GM19463 (cell line): ENCODE measurements at regions not wholly inside any gene's neighbourhood (a gene's known extent, or its start where the extent isn't known, plus 50 kb on each side); places are given as distances from the start of the nearest gene placed in this dataset.
"Not testable (repeated sequence)": the region's sequence is repeated elsewhere in the genome, so short reads cannot be mapped to it uniquely, and the experiment has no call there.

Source experiments
- ATAC-seq: cut with Tn5 transposase; IDR thresholded peaks from one replicate; pipeline ENCODE4 v1.9.1; 2021; ENCODE audit warnings: mild to moderate bottlenecking, moderate library complexity; ENCODE audit not compliant: unreplicated experiment

DNA sequence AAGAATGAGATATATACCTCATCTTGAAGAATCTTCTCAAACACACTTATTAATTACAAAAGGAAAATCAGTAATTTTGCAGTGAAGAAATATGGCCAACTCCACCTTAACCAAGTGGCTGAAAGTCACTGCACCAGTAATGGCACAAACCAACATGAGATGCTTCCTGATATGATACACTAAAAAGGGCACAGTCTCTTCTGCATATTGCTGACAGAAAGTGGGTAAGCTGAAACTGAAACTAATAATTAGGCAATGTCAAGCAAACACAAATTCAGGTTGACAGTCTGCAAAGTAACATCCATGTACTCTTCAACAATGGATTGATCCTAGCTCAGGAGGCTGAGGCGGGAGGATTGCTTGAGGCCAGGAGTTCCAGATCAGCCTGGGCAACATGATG lies 56.1 kb downstream of the ZNF22 start:
- not testable (repeated sequence) for ATAC-seq

GRCh38 chr10:45058580-45058979 lies 57.9 kb downstream of the ZNF22 start:
- ATAC-seq = no peak

- ATAC-seq = no peak
Observed at GRCh38 chr10:45058992-45059561, 58.4 kb downstream of the ZNF22 start.

- no peak for ATAC-seq
Observed at GRCh38 chr10:45059632-45060031, 58.9 kb downstream of the ZNF22 start.

DNA sequence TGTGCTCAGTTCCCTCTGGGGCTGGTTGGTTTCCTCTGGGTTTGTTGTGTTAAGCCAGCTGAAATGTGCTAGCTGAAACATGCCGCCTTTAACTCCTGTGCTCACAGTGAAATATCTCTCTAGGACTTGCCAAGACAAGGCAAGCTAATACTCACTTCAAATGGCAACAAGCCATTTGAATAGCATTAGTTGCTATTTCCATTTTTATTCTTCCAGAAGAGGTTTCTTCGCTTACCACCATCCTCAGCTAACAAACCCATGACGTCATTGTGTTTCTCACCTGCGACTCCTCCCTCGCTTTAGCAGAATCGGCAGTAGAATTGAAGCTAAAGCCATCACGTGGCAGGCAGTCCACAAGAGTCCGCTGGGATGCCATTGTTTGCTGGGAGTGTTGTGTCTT lies 61.3 kb downstream of the ZNF22 start:
- no peak for ATAC-seq

- no peak for ATAC-seq
Observed at GRCh38 chr10:45063591-45064231, 63.0 kb downstream of the ZNF22 start.

GRCh38 chr10:45064998-45065397 lies 64.3 kb downstream of the ZNF22 start:
- ATAC-seq = no peak

GRCh38 chr10:45071043-45071813 lies 70.5 kb downstream of the ZNF22 start:
- no peak for ATAC-seq

- ATAC-seq = no peak
Observed at GRCh38 chr10:45075216-45075615, 74.5 kb downstream of the ZNF22 start.

DNA sequence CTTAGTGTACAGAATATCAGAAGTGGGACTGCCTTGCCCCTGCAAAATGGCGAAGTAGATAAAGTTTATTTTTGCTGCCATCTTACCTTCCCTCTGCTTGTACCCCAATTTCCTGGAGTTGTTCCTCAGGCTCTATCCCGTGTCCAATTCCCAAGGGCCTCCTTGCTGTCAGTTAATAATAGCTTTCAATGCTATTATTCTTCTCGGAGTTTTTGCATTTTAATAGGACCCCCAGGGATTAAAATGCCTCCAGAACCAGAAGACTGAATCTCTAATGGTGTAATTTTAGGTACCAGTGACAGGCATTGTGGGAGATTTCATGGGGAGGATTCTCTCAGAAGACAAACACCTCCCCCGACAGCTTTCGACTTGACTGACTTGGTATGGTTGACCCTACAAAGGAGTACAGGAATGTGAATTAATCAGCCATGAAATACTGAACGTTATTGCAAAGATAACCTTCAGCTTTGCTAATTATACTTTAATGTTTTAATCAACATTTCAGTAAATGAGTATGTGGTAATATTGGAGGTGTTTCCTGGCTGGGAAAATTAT lies 75.2 kb downstream of the ZNF22 start:
- ATAC-seq = no peak

DNA sequence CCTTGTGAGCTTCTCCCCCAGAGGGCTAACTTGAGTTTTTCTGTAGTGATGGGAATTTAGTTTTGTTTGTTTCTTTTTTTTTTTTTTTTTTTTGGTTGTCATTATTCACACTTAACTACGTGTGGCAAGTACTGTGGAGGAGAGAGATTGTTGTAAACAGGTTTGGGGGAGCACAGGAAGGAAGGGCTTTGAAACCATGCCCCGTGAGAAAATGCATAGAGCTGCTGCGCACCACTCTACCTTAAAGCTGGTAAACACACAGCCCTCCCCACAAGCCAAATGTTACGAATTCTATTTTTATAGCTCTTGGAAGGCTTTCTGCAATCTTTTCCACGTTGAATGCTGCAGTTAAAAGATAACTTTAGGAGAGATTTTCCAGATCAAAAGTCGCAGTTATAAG lies 76.2 kb downstream of the ZNF22 start:
- no peak for ATAC-seq

GRCh38 chr10:45080331-45080730 lies 79.6 kb downstream of the ZNF22 start:
- ATAC-seq = no peak

DNA sequence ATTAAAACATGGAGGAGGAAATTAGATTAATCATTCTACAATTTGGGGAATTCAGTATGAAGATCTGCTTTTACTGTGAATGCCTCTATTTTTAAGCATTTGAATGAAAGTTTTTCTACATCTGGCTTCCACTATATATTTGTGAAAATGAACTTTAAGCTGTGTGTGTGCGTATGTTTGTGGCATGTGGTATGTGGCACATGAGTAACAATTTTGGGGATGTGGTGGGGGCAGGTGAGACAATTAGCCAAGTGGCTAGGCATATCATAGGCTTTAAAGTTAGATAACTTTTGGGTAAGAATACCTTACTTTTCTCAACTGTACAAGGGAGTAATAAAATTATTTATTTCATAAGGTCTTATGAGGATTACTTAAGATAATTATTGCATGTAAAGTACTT lies 81.5 kb downstream of the ZNF22 start:
- no peak for ATAC-seq

- ATAC-seq = no peak
Observed at GRCh38 chr10:45091968-45092367, 91.2 kb downstream of the ZNF22 start.

DNA sequence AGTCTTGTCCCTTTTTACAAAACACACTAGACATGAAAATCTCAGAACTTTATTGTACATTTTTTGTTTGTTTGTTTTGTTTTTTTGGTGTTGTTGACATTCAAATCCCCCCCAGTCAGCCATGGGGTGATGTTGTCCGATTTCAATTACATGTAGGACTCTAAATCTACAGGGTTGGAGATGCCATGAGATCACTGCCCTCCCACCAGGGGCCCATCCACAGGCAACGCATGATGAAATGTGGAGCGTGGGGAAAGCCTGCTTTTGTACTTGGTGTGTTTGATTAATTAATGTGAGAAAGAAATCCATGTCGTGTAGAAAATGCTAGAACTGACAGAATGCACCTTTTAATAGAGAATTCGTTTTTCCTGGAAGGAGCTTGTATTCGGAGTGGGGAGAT lies 93.2 kb downstream of the ZNF22 start:
- no peak for ATAC-seq

GRCh38 chr10:45095286-45095685 lies 94.6 kb downstream of the ZNF22 start:
- no peak for ATAC-seq

DNA sequence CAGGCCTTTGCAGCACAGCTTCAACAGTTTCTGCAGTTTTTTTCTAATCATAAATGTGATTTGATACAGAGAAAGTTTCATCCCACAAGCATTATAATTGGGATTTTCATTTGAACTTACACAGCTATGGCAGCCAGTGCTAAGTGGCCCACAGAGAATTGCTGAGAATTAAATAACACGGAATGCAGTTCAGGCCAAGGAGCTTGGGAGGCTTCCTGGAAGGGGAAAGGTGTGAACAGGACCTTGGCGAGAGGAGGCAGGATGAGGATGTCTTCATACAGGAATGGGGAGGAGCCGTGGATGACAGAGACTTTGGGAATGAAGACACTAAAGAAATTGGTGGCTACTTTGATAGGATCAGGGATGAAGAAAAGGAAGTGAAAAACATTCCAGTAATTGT lies 95.3 kb downstream of the ZNF22 start:
- no peak for ATAC-seq

- no peak for ATAC-seq
Observed at GRCh38 chr10:45100429-45100828, 99.7 kb downstream of the ZNF22 start.

DNA sequence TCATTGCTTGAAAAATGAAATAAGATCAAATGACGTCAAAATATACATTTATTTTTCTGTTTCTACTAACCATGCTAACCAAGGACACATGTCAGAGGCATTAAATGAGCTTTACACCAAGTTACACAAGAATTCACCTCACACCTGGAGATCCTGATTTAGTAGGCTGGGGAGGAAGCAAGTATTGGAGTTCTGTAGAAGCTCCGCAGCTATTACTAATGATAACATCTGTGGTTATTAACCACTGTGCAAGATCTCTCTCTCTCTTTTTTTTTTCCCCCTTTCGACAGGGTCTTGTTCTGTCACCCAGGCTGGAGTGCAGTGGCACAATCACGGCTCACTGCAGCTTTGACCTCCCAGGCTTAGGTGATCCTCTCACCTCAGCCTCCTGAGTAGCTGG lies 104.0 kb downstream of the ZNF22 start:
- ATAC-seq = no peak

- not testable (repeated sequence) for ATAC-seq
Observed at GRCh38 chr10:45105309-45105708, 104.6 kb downstream of the ZNF22 start.

DNA sequence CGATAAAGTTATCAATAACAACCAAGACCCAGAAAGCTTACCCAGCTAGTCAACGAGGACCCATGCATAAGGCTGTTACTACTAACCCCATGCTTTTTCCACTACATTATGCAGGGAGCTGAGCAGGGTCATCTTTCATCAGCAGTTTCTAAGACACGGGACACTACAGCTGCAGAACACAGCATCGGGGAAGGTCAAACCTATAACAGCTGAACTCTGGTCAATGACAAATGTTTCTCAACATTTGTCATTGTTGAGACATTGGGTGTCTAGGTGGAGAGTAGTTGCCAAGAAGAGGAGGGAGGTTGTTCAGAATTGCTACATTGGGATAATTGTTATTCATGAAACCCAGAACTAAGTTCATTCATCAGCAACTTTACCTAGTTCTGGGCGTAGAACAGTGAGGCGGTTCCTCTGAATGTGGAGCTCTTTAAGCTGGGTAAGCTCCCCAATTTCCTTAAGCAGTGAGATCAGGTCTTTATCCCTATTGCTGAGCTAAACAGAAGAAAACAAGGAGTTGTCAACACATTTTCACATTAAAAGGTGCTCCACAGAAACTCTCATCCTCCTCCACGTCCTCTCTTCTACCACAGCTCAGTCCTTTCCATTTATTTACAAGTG lies 105.6 kb downstream of the ZNF22 start:
- no peak for ATAC-seq

GRCh38 chr10:45111509-45111908 lies 110.8 kb downstream of the ZNF22 start:
- no peak for ATAC-seq
